Natural killer cell treated with Interleukin-12 subunit alpha and Interleukin-12 subunit beta and Interleukin-15 and Interleukin-18, amount 100 ng/mL, for 72 hours (primary cell): ENCODE measurements at regions not wholly inside any gene's neighbourhood (a gene's known extent, or its start where the extent isn't known, plus 50 kb on each side); places are given as distances from the start of the nearest gene placed in this dataset.
A peak's percentile ranks its signal among the peaks of the same experiment; 100 is the strongest.
"Not testable (repeated sequence)": the region's sequence is repeated elsewhere in the genome, so short reads cannot be mapped to it uniquely, and the experiment has no call there.

Experiments
- ATAC-seq, 2 donors: fragments of 150-1000 bp; cut with Tn5 transposase in 1 of 2; sonication (Bioruptor Pico), chemical (Tn5 transposase) in 1 of 2; 2 replicates each; pipeline ENCODE4 v1.10.0; 2021
- DNase-seq: peaks from one replicate; pipeline ENCODE4 v3.0.0; 2022; ENCODE audit warnings: low spot score
- H3K27ac Mint-ChIP-seq, 2 donors: 1 replicate in 1 of 2; 2 replicates in 1 of 2; pipeline ENCODE4 v1.8.0; 2022; ENCODE audit warnings: mixed read lengths in 2 of 2, mild to moderate bottlenecking in 1 of 2, moderate library complexity in 1 of 2
- H3K27me3 Mint-ChIP-seq, 2 donors: 1 replicate in 1 of 2; 2 replicates in 1 of 2; pipeline ENCODE4 v1.8.0; 2022; ENCODE audit warnings: mixed read lengths in 2 of 2
- H3K36me3 Mint-ChIP-seq: one replicate; pipeline ENCODE4 v1.8.0; 2022; ENCODE audit warnings: mixed read lengths
- H3K4me1 Mint-ChIP-seq, 2 donors: 1 replicate in 1 of 2; 2 replicates in 1 of 2; pipeline ENCODE4 v1.8.0; 2022; ENCODE audit warnings: low read depth in 2 of 2, mixed read lengths in 2 of 2, mild to moderate bottlenecking in 1 of 2
- H3K4me3 Mint-ChIP-seq: one replicate; pipeline ENCODE4 v1.8.0; 2022; ENCODE audit warnings: mixed read lengths
- H3K9me3 Mint-ChIP-seq: 2 replicates; pipeline ENCODE4 v1.8.0; 2022; ENCODE audit warnings: mixed read lengths

DNA sequence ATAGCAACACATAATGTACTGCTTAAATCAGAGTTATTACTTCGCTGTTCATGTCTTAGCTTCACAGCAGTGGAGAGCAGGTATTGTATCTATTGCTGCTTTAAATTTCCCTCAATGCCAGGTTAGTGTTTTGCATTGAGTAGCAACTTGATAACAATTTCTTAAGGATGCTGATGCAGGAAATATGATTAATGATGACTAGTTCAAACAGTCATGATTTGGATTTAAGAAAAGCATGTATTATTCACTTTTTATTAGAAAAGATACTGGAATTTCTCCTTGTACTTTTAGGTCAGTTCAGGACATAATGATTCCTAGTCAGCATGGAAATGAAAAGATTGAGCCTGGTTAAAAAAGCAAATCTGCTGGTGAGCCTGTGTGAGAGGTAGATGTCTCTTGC lies 67.2 kb upstream of the ARHGAP29 start:
- Mint-ChIP-seq H3K9me3 (no peaks in the 10 kb centered on the region), H3K4me3 (no peak overlapping the region), H3K4me1 (no peaks in the 10 kb centered on the region), H3K27me3 (peaks cover 35 to 55% of the 10 kb centered on the region in 2 donors), H3K36me3 (no peaks in the 10 kb centered on the region), H3K27ac (no peak overlapping the region)
- DNase-seq (no peak), ATAC-seq (no peak)

GRCh38 chr1:94303005-94303404 lies 65.6 kb upstream of the ARHGAP29 start:
- no peak for ATAC-seq
- no peaks in the 10 kb centered on the region for H3K36me3 Mint-ChIP-seq
- no peak for DNase-seq
- no peak overlapping the region for H3K4me3 Mint-ChIP-seq
- no peaks in the 10 kb centered on the region for H3K4me1 Mint-ChIP-seq
- H3K27me3 Mint-ChIP-seq = peaks cover 33 to 43% of the 10 kb centered on the region in 2 donors
- H3K27ac Mint-ChIP-seq = no peak overlapping the region
- no peaks in the 10 kb centered on the region for H3K9me3 Mint-ChIP-seq

- peaks cover 33 to 43% of the 10 kb centered on the region in 2 donors for H3K27me3 Mint-ChIP-seq
Observed at GRCh38 chr1:94302497-94302896, 65.1 kb upstream of the ARHGAP29 start.

DNA sequence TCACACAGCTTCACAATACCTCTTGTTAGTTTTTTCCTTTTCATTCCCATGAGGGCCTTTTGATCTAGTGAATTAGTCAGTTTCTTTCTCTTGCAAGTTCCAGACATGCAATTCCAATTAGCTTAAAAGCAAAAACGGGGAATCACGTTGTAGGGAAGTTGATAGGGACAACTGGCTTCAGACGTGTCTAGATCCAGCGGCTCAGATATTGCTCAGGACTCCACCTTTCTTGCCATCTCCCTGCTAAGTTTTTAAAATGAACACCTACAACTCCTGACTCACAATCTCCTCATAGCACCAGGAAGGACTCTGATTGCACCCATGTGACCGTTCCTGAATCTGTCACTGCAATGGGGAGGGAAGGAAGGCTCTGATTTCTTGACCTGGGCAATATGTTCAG lies 63.8 kb upstream of the ARHGAP29 start:
- Mint-ChIP-seq H3K9me3 (no peaks in the 10 kb centered on the region), H3K4me3 (no peak overlapping the region), H3K27me3 (peaks cover 29 to 35% of the 10 kb centered on the region in 2 donors), H3K4me1 (no peaks in the 10 kb centered on the region), H3K27ac (no peak overlapping the region), H3K36me3 (no peaks in the 10 kb centered on the region)
- no peak for ATAC-seq
- no peak for DNase-seq

More at GRCh38 chr1:94302497-94302896, 65.1 kb upstream of the ARHGAP29 start:
- Mint-ChIP-seq H3K27ac (no peak overlapping the region), H3K9me3 (no peaks in the 10 kb centered on the region), H3K4me1 (no peaks in the 10 kb centered on the region), H3K36me3 (no peaks in the 10 kb centered on the region), H3K4me3 (no peak overlapping the region)
- DNase-seq (no peak), ATAC-seq (peak; percentile 11 to 17)

GRCh38 chr1:94300731-94301130 lies 63.3 kb upstream of the ARHGAP29 start:
- Mint-ChIP-seq H3K4me1 (no peaks in the 10 kb centered on the region), H3K27ac (no peak overlapping the region), H3K27me3 (peaks cover 29 to 33% of the 10 kb centered on the region in 2 donors), H3K4me3 (no peak overlapping the region), H3K36me3 (no peaks in the 10 kb centered on the region), H3K9me3 (no peaks in the 10 kb centered on the region)
- DNase-seq = no peak
- ATAC-seq = no peak

DNA sequence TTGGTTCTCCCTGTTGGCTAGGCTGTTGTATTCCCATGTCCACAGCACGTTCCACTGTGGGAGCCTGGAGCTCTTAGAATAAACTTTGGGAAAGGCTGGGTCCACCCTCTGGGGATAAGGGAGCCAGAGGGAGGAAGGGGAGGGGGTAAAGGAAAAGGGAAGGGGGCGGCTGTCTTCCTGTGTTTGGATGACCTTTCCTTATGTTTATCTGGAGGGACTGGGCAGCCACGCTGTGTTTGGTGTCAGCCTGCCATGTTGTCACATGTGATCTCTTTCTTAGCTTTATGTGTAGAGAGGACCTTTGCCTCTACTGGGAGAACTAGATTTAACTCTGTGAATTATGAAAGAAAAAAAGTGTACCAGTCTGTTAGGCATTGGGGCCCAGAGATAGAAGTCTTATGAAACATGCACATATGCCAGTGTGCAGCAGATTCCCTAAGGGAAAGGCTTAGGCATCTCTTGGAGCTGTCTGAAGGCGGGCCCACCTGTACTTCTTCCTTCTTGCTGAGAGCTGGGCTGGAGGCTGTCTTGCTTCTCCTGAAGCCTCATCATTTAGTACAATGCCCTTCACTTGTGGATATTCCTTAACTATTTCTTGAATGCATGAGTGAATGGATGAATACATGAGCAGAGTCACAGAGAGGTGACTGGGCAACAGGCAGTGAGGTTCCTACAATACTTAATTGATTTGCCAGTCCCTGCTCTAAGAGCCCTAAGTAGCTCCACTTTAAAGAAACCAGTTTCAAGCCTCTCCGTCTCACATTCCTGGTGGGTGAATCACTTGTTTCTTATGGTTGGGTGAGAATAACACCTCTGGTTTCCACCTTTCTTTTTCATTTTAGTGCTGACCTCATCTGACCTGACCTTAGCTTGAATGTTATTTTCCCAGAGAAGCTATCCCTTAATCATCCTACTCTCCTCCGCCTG lies 62.5 kb upstream of the ARHGAP29 start:
- ATAC-seq = no peak

DNA sequence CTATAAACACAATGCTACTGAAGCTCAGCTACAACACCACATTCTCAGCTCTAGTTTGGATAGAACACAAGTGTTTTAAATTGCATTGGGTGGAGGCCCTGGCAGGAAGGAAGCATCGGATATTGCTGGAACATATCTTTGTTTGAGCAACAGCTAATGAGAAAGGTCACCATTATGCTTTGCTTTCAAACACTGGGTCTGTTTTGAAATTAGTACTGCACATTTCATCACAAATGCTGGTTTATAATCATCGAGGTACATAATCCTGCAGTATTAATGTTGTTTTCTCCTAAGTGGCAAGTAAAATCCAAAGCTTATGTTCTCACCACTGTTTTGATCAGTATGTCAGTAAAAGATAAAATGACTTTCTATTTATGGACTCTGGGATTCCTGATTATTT lies 61.5 kb upstream of the ARHGAP29 start:
- Mint-ChIP-seq H3K36me3 (no peaks in the 10 kb centered on the region), H3K27me3 (peaks cover 19% of the 10 kb centered on the region in 2 donors), H3K27ac (no peak overlapping the region), H3K4me3 (no peak overlapping the region), H3K4me1 (no peaks in the 10 kb centered on the region), H3K9me3 (no peaks in the 10 kb centered on the region)
- no peak for ATAC-seq
- DNase-seq = no peak

More for the DNA sequence above, 62.5 kb upstream of the ARHGAP29 start:
- Mint-ChIP-seq H3K9me3 (no peaks in the 10 kb centered on the region), H3K36me3 (no peaks in the 10 kb centered on the region), H3K27ac (no peak overlapping the region), H3K27me3 (peaks cover 22 to 25% of the 10 kb centered on the region in 2 donors), H3K4me3 (no peak overlapping the region), H3K4me1 (no peaks in the 10 kb centered on the region)
- DNase-seq = no peak

- Mint-ChIP-seq H3K27ac (no peak overlapping the region), H3K9me3 (no peaks in the 10 kb centered on the region), H3K4me1 (no peaks in the 10 kb centered on the region), H3K4me3 (no peak overlapping the region), H3K36me3 (peaks cover 5% of the 10 kb centered on the region), H3K27me3 (peaks cover 22 to 28% of the 10 kb centered on the region in 2 donors)
- ATAC-seq (no peak), DNase-seq (no peak)
Observed at GRCh38 chr1:94296018-94296417, 58.6 kb upstream of the ARHGAP29 start.

DNA sequence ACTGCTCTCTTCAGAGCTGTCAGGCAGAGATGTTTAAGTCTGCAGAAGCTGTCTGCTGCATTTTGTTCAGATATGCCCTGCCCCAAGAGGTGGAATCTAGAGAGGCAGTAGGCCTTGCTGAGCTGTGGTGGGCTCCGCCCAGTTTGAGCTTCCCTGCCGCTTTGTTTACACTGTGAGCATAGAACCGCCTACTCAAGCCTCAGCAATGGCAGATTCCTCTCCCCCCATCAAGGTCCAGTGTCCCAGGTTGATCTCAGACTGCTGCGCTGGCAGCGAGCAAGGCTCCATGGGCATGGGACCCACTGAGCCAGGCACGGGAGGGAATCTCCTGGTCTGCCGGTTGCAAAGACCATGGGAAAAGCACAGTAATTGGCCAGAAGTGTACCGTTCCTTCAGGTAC lies 55.6 kb upstream of the ARHGAP29 start:
- not testable (repeated sequence) for H3K9me3 Mint-ChIP-seq, H3K36me3 Mint-ChIP-seq, H3K27ac Mint-ChIP-seq, H3K4me1 Mint-ChIP-seq, H3K4me3 Mint-ChIP-seq, DNase-seq, ATAC-seq
- H3K27me3 Mint-ChIP-seq = peaks cover 29 to 41% of the 10 kb centered on the region in 2 donors

- not testable (repeated sequence) for H3K36me3 Mint-ChIP-seq, H3K4me3 Mint-ChIP-seq, H3K27ac Mint-ChIP-seq, DNase-seq, ATAC-seq, H3K4me1 Mint-ChIP-seq, H3K9me3 Mint-ChIP-seq
- peaks cover 38 to 58% of the 10 kb centered on the region in 2 donors for H3K27me3 Mint-ChIP-seq
Observed at GRCh38 chr1:94289244-94289643, 51.9 kb upstream of the ARHGAP29 start.
